ENCODE measurements at regions not wholly inside any gene's neighbourhood (a gene's known extent, or its start where the extent isn't known, plus 50 kb on each side); places are given as distances from the start of the nearest gene placed in this dataset.
A peak's percentile ranks its signal among the peaks of the same experiment; 100 is the strongest.

DNA sequence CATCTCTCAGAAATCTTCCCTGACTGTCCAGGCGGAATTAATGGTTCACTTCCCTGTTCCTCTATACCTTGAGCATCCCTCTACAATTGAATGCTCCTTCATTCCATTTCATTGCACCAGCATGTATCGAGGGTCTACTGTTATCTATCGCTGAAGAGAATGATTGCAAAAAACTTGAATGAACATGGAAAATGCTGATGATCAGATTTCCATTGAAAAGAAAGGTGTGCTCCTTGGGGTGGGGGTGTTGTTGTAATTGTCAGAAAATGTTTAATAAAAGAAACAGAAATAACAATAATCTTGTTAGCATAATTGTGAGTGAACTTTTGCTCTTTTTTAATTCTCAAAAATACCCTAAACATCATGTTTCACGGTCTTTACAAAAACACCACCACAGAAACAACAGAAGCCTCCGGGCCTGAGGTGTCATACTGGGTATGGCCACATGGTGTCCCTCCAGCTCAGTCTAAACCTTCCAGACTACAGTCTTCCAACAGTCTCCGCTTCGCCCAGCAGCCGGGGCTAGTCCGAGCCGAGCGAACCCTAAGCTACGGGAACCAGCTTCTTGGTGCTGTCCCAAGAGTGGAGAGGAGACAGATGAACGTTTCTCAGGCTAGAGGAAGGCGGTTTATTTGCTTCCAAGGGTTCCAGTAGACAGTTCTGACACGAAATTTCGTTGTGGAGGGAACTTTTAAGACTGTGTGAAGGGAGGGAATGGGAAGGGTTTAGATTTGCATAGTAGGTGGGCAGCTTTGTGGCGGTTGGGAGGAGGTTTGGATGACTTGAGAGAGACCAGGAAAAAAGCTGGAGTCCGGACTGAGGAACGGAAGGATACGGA lies 75.8 kb upstream of the ZBED5 start:
- TF ChIP-seq CTCF (IDR thresholded peaks at IDR 0.05; ENCODE audit: insufficient read depth, low read depth, low read length) (peak; percentile 95), EZH2 (IDR thresholded peaks at IDR 0.05; ENCODE audit: insufficient read depth, low read length) (no peak)
